Mesendoderm (in vitro differentiated cells): ENCODE measurements at regions not wholly inside any gene's neighbourhood (a gene's known extent, or its start where the extent isn't known, plus 50 kb on each side); places are given as distances from the start of the nearest gene placed in this dataset.

Source experiments
- DNase-seq: peaks from one replicate; pipeline ENCODE4 v3.0.0; 2013
- H2AK5ac ChIP-seq: 2 replicates; pipeline ENCODE4 v1.6.1; 2013; ENCODE audit warnings: low read length, inconsistent platforms
- H2BK120ac ChIP-seq: 2 replicates; pipeline ENCODE4 v1.6.1; 2013; ENCODE audit warnings: low read depth, mild to moderate bottlenecking, low read length, moderate library complexity, mixed read lengths
- H2BK15ac ChIP-seq: replicated peaks from 2 replicates; pipeline ENCODE4 v1.6.1; 2013; ENCODE audit warnings: low read depth, mild to moderate bottlenecking, moderate library complexity
- H2BK5ac ChIP-seq: 2 replicates; pipeline ENCODE4 v1.6.1; 2013; ENCODE audit warnings: low read length, inconsistent platforms
- H3K18ac ChIP-seq: 2 replicates; pipeline ENCODE4 v1.6.1; 2013; ENCODE audit warnings: mild to moderate bottlenecking, low read length, mixed read lengths
- H3K23ac ChIP-seq: one replicate; pipeline ENCODE4 v1.6.1; 2013; ENCODE audit warnings: low read length
- H3K27ac ChIP-seq: 2 replicates; pipeline ENCODE4 v1.5.1; 2013; ENCODE audit warnings: low read depth, mild to moderate bottlenecking, inconsistent platforms, low read length, moderate library complexity
- H3K27me3 ChIP-seq: 2 replicates; pipeline ENCODE4 v1.6.1; 2013; ENCODE audit warnings: low read length, control low read depth, mild to moderate bottlenecking, inconsistent platforms; ENCODE audit not compliant: insufficient read depth, poor library complexity
- H3K36me3 ChIP-seq: 2 replicates; pipeline ENCODE4 v1.6.1; 2013; ENCODE audit warnings: low read length, inconsistent platforms; ENCODE audit not compliant: control insufficient read depth, insufficient read depth
- H3K4ac ChIP-seq: one replicate; pipeline ENCODE4 v1.6.1; 2013; ENCODE audit warnings: low read depth, mild to moderate bottlenecking, low read length, moderate library complexity
- H3K4me1 ChIP-seq: 2 replicates; pipeline ENCODE4 v1.6.1; 2013; ENCODE audit warnings: low read depth, low read length, inconsistent platforms; ENCODE audit not compliant: control insufficient read depth
- H3K4me2 ChIP-seq: 2 replicates; pipeline ENCODE4 v1.6.1; 2013; ENCODE audit warnings: low read length
- H3K4me3 ChIP-seq: 2 replicates; pipeline ENCODE4 v1.5.1; 2013; ENCODE audit warnings: mild to moderate bottlenecking, low read length
- H3K56ac ChIP-seq: one replicate; pipeline ENCODE4 v1.6.1; 2013; ENCODE audit warnings: low read length
- H3K79me1 ChIP-seq: 2 replicates; pipeline ENCODE4 v1.6.1; 2013; ENCODE audit warnings: low read length, inconsistent platforms
- H3K79me2 ChIP-seq: 2 replicates; pipeline ENCODE4 v1.6.1; 2013; ENCODE audit warnings: mild to moderate bottlenecking, low read length; ENCODE audit not compliant: control insufficient read depth, insufficient read depth
- H3K9ac ChIP-seq: 2 replicates; pipeline ENCODE4 v1.6.1; 2013; ENCODE audit warnings: low read length, inconsistent platforms
- H4K5ac ChIP-seq: one replicate; pipeline ENCODE4 v1.6.1; 2013; ENCODE audit warnings: low read length
- H4K8ac ChIP-seq: one replicate; pipeline ENCODE4 v1.6.1; 2013; ENCODE audit warnings: low read depth, mild to moderate bottlenecking, control low read depth, low read length, moderate library complexity
- WGBS: extraction: QIAGEN DNeasy Blood & Tissue Kit; methylation state at CpG from one replicate; pipeline ENCODE4 v1.1.7; 2013; ENCODE audit warnings: low lambda C conversion rate, missing lambda C conversion rate; ENCODE audit not compliant: insufficient coverage; ENCODE audit errors: extremely low coverage; 5-methylcytosine and 5-hydroxymethylcytosine counted together

DNA sequence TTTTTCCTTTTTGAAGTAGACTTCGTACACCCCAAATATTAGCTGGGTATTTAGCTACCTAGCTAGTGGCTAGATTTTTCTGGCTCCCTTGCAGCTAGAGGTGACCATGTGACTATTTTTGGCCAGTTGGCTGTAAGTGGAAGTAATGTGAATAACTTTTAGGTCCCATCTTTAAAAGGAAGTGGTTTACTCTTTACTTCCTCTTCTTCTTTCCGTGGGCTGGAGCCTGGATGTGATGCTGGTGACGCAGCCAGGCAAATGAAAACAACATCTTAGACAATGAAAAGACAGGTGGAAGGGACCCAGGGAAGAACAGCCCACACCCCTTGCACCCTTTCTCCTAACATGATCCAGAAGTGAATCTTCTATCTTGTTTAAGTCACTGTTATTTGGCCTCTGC is 245.5 kb downstream of the ATP23 start:
- no peak overlapping the region for H3K4me3 ChIP-seq
- no peak overlapping the region for H2AK5ac ChIP-seq
- H3K27me3 ChIP-seq = no peaks in the 10 kb centered on the region
- no peak overlapping the region for H3K27ac ChIP-seq
- WGBS = no CpG with 5 or more reads among the region's 3 CpGs
- no peaks in the 10 kb centered on the region for H3K79me2 ChIP-seq
- H3K18ac ChIP-seq = no peak overlapping the region
- no peak overlapping the region for H3K56ac ChIP-seq
- H3K4me1 ChIP-seq = no peaks in the 10 kb centered on the region
- H3K23ac ChIP-seq = no peak overlapping the region
- H3K9ac ChIP-seq = no peak overlapping the region
- H3K4me2 ChIP-seq = no peak overlapping the region
- no peaks in the 10 kb centered on the region for H3K36me3 ChIP-seq
- H4K5ac ChIP-seq = no peak overlapping the region
- no peak for DNase-seq
- no peak overlapping the region for H4K8ac ChIP-seq
- H3K79me1 ChIP-seq = no peaks in the 10 kb centered on the region
- H2BK15ac ChIP-seq = no peak overlapping the region
- H2BK120ac ChIP-seq = no peak overlapping the region
- H2BK5ac ChIP-seq = no peak overlapping the region
- no peak overlapping the region for H3K4ac ChIP-seq

DNA sequence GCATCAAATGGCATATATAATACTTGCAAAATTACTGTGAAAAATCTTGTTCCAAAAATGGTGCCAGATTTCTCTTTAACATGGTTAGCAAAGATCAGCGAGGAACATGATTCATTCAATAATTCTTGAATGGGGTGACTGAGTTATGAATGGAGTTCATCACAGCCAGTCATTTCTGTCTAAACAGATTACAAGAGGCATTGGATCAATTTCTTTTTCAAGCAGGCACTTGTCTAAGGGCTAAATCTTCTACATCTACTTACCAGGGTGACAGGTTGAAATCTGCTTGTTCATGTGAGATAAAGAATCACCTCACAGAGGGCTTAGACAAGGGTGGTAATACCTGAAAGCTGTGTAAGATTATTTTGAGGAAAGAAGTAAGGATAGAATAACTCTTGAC is 247.7 kb downstream of the ATP23 start:
- Histone ChIP-seq H3K4ac (no peak overlapping the region), H2BK120ac (no peak overlapping the region), H4K8ac (no peak overlapping the region), H3K79me2 (no peaks in the 10 kb centered on the region), H3K56ac (no peak overlapping the region), H4K5ac (no peak overlapping the region), H2BK5ac (no peak overlapping the region), H3K18ac (no peak overlapping the region), H2BK15ac (no peak overlapping the region), H3K27me3 (no peaks in the 10 kb centered on the region), H3K23ac (no peak overlapping the region), H3K79me1 (no peaks in the 10 kb centered on the region), H3K4me3 (no peak overlapping the region), H3K4me1 (no peaks in the 10 kb centered on the region), H3K9ac (no peak overlapping the region), H3K27ac (no peak overlapping the region), H3K36me3 (no peaks in the 10 kb centered on the region), H3K4me2 (no peak overlapping the region), H2AK5ac (no peak overlapping the region)
- no CpG with 5 or more reads among the region's 1 CpG for WGBS
- DNase-seq = no peak

DNA sequence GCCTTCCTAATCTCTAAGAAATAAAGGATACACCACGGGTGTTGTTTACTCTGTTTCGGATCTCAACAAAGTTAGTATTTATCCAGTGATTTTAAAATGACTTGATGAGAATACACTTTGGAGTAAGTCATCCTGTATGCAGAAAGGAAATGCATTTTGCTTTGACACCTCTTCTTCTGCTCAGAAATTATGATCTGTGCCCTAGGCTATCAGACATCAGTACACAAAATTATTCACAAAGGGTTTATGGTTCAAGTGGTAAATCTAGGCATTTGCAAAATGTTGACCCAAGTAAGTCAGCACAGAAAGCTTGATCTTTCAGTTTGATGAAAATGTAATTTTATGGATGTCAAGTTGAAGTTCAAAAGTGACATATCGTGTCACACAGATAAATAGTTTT is 248.5 kb downstream of the ATP23 start:
- no peak overlapping the region for H4K5ac ChIP-seq
- H3K4me1 ChIP-seq = no peaks in the 10 kb centered on the region
- no peak overlapping the region for H4K8ac ChIP-seq
- no peak overlapping the region for H3K18ac ChIP-seq
- H2BK5ac ChIP-seq = no peak overlapping the region
- H2AK5ac ChIP-seq = no peak overlapping the region
- no peak overlapping the region for H3K27ac ChIP-seq
- H3K36me3 ChIP-seq = no peaks in the 10 kb centered on the region
- no peaks in the 10 kb centered on the region for H3K27me3 ChIP-seq
- no peak for DNase-seq
- no peak overlapping the region for H2BK15ac ChIP-seq
- H3K79me1 ChIP-seq = no peaks in the 10 kb centered on the region
- H3K56ac ChIP-seq = no peak overlapping the region
- no peak overlapping the region for H3K4me2 ChIP-seq
- H3K9ac ChIP-seq = no peak overlapping the region
- WGBS = no CpG with 5 or more reads among the region's 3 CpGs
- H3K79me2 ChIP-seq = no peaks in the 10 kb centered on the region
- H3K4ac ChIP-seq = no peak overlapping the region
- H3K4me3 ChIP-seq = no peak overlapping the region
- no peak overlapping the region for H2BK120ac ChIP-seq
- no peak overlapping the region for H3K23ac ChIP-seq

DNA sequence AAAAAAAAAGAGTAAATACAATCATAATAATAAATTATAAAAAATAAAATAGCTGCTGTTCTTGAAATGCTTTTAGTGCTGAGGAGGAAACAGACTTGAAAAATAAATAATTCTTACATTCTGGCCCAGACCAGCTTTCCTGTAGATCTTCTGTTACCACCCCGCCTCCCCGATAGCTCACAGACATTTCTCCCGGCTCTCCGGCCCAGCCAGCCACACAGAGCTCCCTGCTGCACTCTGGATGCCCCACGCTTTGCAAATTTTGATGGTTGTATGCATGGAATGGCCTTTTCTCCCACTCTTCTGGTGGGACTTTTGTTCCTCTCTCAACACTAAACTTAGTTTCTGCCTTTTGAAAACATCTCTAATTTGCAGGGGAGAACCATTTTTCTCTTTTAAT is 249.3 kb downstream of the ATP23 start:
- Histone ChIP-seq H3K4me3 (no peak overlapping the region), H3K4me2 (no peak overlapping the region), H3K4me1 (no peaks in the 10 kb centered on the region), H4K8ac (no peak overlapping the region), H4K5ac (no peak overlapping the region), H3K36me3 (no peaks in the 10 kb centered on the region), H3K9ac (no peak overlapping the region), H3K18ac (no peak overlapping the region), H3K23ac (no peak overlapping the region), H3K79me1 (no peaks in the 10 kb centered on the region), H3K79me2 (no peaks in the 10 kb centered on the region), H3K27me3 (no peaks in the 10 kb centered on the region), H2BK15ac (no peak overlapping the region), H2BK5ac (no peak overlapping the region), H3K4ac (no peak overlapping the region), H3K27ac (no peak overlapping the region), H2AK5ac (no peak overlapping the region), H2BK120ac (no peak overlapping the region), H3K56ac (no peak overlapping the region)
- no peak for DNase-seq
- WGBS = no CpG with 5 or more reads among the region's 5 CpGs

DNA sequence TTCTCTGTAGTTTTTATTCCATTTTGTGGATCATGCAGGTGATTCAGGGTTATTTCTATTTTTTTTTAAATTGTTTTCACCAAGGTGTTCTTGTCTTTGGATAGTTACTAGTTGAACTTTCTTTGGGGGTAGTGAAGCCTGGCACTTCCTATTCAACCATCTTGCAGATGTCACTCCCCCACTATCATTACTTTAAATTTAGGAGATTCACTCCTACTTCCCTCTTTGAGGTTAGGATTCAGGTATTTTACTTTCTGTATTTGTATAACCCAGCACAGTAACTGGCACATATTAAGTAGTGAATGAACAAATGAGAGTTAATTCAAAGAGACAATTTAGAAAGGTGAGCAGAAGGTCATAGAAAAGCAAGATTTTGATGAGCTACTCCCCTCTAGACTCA is 255.6 kb downstream of the ATP23 start:
- Histone ChIP-seq H3K27ac (no peak overlapping the region), H3K79me2 (no peaks in the 10 kb centered on the region), H4K5ac (no peak overlapping the region), H3K18ac (no peak overlapping the region), H2BK15ac (no peak overlapping the region), H3K9ac (no peak overlapping the region), H3K4ac (no peak overlapping the region), H3K4me2 (no peak overlapping the region), H2BK120ac (no peak overlapping the region), H3K27me3 (no peaks in the 10 kb centered on the region), H3K36me3 (no peaks in the 10 kb centered on the region), H3K4me1 (no peaks in the 10 kb centered on the region), H3K56ac (no peak overlapping the region), H3K79me1 (no peaks in the 10 kb centered on the region), H2BK5ac (no peak overlapping the region), H2AK5ac (no peak overlapping the region), H4K8ac (no peak overlapping the region), H3K23ac (no peak overlapping the region), H3K4me3 (no peak overlapping the region)
- DNase-seq = no peak

DNA sequence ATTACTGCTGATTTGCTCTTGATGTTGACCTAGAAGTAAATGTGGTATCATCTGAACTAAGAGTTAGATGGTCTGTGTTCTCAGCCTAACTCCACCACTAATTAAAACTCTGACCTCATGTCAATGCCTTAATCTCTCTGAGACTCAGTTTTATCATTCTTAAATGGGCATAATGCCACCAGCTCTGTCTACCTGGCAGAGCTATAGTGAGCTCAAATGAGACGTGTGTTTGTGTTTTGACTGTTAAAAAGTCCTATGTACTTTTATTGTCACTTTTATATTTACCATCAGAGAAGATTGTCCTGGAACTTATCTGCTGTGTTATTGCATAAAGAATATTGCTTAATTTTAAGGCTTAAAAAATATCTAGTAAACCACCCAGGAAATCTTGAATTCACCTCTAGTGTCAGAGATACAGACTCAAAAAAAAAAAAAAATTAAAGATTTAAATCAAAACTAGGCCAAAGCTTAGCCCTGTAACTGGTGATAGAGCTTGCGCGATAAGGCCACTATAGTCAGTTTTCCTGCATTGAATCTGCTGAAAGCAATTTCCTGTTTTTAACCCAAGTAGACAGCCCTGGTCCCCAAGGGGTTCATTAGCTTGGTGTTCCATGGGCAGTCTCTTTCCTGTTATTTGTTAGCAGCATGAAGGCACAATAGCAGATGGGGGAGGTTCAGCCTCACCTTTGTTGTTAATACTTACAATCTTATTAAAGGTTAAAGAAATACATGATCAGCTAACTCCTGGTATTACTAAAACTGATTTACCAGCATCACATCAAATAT is 261.8 kb downstream of the ATP23 start:
- no peaks in the 10 kb centered on the region for H3K79me1 ChIP-seq
- H3K4ac ChIP-seq = no peak overlapping the region
- H2BK5ac ChIP-seq = no peak overlapping the region
- no peak overlapping the region for H3K9ac ChIP-seq
- no peak overlapping the region for H4K8ac ChIP-seq
- no peak overlapping the region for H3K27ac ChIP-seq
- H2BK120ac ChIP-seq = no peak overlapping the region
- no CpG with 5 or more reads among the region's 3 CpGs for WGBS
- no peak overlapping the region for H3K4me2 ChIP-seq
- H3K56ac ChIP-seq = no peak overlapping the region
- no peak overlapping the region for H3K18ac ChIP-seq
- no peak overlapping the region for H4K5ac ChIP-seq
- H2BK15ac ChIP-seq = no peak overlapping the region
- H3K4me1 ChIP-seq = no peaks in the 10 kb centered on the region
- H3K36me3 ChIP-seq = no peaks in the 10 kb centered on the region
- no peaks in the 10 kb centered on the region for H3K79me2 ChIP-seq
- no peak overlapping the region for H3K4me3 ChIP-seq
- no peak overlapping the region for H3K23ac ChIP-seq
- H2AK5ac ChIP-seq = no peak overlapping the region
- no peak for DNase-seq
- no peaks in the 10 kb centered on the region for H3K27me3 ChIP-seq
